ENCODE measurements at regions not wholly inside any gene's neighbourhood (a gene's known extent, or its start where the extent isn't known, plus 50 kb on each side); places are given as distances from the start of the nearest gene placed in this dataset.

- in situ Hi-C loops (cut with HindIII; ENCODE audit: low sequenced_read_pairs) = no loop called here
- no peak for TF ChIP-seq CTCF (IDR thresholded peaks at IDR 0.05; ENCODE audit: low read depth, low read length, missing control alignments)
- H3K4me3 ChIP-seq (ENCODE audit: low read depth, low read length) = no peak overlapping the region
- DNase-seq (ENCODE audit: low read depth) = no peak
Measured at GRCh38 chrX:39020051-39020669, 218.9 kb downstream of the MID1IP1 start.

- TF ChIP-seq CTCF (IDR thresholded peaks at IDR 0.05; ENCODE audit: low read depth, low read length, missing control alignments) = no peak
- DNase-seq (ENCODE audit: low read depth) = no peak
- no peak overlapping the region for H3K4me3 ChIP-seq (ENCODE audit: low read depth, low read length)
- in situ Hi-C loops (cut with HindIII; ENCODE audit: low sequenced_read_pairs) = no loop called here
Measured at GRCh38 chrX:39022106-39022505, 220.8 kb downstream of the MID1IP1 start.

DNA sequence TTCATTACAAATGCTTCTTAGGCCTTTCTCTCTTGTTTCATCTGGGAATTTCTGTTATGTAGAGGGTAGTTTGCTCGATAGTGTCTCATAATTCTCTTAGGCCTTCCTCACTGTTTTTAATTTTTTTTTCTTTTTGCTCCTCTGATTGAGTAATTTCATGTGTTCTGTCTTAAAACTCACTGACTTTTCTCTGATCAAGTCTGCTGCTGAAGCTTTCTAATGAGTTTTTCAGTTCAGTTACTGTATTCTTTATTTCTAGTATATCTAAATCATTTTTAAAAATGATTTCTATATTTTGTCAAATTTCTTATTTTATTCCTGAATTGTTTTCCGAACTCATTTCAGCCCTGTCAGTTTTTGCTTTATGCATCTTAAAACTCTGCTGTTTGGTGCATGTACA is 228.0 kb downstream of the MID1IP1 start:
- DNase-seq (ENCODE audit: low read depth) = no peak
- TF ChIP-seq CTCF (IDR thresholded peaks at IDR 0.05; ENCODE audit: low read depth, low read length, missing control alignments) = no peak
- no peak overlapping the region for H3K4me3 ChIP-seq (ENCODE audit: low read depth, low read length)
- in situ Hi-C loops (cut with HindIII; ENCODE audit: low sequenced_read_pairs) = no loop called here

DNA sequence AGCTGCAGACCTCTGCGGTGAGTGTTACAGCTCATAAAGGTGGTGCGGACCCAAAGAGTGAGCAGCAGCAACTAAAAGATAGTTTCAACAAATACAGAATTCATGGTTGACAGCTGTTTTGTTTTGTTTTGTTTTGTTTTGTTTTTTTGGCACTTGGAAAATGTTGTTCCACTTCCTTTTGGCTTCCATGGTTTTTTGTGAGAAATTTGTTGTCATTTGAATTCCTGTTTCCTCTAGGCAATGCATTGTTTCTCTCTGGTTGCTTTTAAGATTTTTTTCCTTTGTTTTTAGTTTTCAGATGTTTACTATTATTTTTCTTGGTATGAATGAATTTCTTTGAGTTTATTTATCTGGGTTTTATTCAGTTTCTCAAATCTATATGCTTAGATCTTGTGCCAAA is 229.4 kb downstream of the MID1IP1 start:
- no peak for DNase-seq (ENCODE audit: low read depth)
- H3K4me3 ChIP-seq (ENCODE audit: low read depth, low read length) = no peak overlapping the region
- no peak for TF ChIP-seq CTCF (IDR thresholded peaks at IDR 0.05; ENCODE audit: low read depth, low read length, missing control alignments)
- in situ Hi-C loops (cut with HindIII; ENCODE audit: low sequenced_read_pairs) = no loop called here

GRCh38 chrX:39039890-39040289 is 238.6 kb downstream of the MID1IP1 start:
- no peak for DNase-seq (ENCODE audit: low read depth)
- no peak overlapping the region for H3K4me3 ChIP-seq (ENCODE audit: low read depth, low read length)
- TF ChIP-seq CTCF (IDR thresholded peaks at IDR 0.05; ENCODE audit: low read depth, low read length, missing control alignments) = no peak
- in situ Hi-C loops (cut with HindIII; ENCODE audit: low sequenced_read_pairs) = no loop called here

GRCh38 chrX:39043838-39044550 is 242.7 kb downstream of the MID1IP1 start:
- H3K4me3 ChIP-seq (ENCODE audit: low read depth, low read length) = no peak overlapping the region
- in situ Hi-C loops (cut with HindIII; ENCODE audit: low sequenced_read_pairs) = no loop called here
- DNase-seq (ENCODE audit: low read depth) = no peak
- no peak for TF ChIP-seq CTCF (IDR thresholded peaks at IDR 0.05; ENCODE audit: low read depth, low read length, missing control alignments)
